ENCODE measurements at regions not wholly inside any gene's neighbourhood (a gene's known extent, or its start where the extent isn't known, plus 50 kb on each side); places are given as distances from the start of the nearest gene placed in this dataset.

DNA sequence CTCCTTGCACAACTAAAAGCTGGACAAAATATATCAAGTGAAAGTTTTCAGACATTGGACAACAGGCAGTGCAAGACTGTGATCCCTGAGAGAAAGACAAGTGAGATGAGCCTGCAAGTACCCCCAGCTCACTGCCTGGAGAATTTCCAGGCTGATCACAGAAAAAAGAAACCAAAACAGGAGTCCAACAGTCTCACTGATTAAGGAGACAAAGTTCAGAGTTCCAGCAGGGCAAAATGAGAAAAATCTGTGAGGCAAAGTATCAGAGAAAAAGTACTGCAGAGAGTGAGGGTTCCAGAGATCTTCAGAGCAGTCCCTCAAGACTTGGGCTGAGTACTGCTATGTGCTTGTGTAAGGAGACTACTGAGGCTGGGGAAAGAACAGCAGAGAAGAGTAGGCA, 56.0 kb upstream of the PRSS3 start:
- TF ChIP-seq POLR2A (IDR thresholded peaks at IDR 0.05): no peak
- TF ChIP-seq, protein P1, sequence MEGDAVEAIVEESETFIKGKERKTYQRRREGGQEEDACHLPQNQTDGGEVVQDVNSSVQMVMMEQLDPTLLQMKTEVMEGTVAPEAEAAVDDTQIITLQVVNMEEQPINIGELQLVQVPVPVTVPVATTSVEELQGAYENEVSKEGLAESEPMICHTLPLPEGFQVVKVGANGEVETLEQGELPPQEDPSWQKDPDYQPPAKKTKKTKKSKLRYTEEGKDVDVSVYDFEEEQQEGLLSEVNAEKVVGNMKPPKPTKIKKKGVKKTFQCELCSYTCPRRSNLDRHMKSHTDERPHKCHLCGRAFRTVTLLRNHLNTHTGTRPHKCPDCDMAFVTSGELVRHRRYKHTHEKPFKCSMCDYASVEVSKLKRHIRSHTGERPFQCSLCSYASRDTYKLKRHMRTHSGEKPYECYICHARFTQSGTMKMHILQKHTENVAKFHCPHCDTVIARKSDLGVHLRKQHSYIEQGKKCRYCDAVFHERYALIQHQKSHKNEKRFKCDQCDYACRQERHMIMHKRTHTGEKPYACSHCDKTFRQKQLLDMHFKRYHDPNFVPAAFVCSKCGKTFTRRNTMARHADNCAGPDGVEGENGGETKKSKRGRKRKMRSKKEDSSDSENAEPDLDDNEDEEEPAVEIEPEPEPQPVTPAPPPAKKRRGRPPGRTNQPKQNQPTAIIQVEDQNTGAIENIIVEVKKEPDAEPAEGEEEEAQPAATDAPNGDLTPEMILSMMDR (IDR thresholded peaks at IDR 0.05 in 8 of 11, conservative IDR thresholded peaks at IDR 0.05 in 3 of 11): no peak
- TF ChIP-seq POLR2AphosphoS5 (IDR thresholded peaks at IDR 0.05): no peak
